ENCODE measurements at regions not wholly inside any gene's neighbourhood (a gene's known extent, or its start where the extent isn't known, plus 50 kb on each side); places are given as distances from the start of the nearest gene placed in this dataset.

DNA sequence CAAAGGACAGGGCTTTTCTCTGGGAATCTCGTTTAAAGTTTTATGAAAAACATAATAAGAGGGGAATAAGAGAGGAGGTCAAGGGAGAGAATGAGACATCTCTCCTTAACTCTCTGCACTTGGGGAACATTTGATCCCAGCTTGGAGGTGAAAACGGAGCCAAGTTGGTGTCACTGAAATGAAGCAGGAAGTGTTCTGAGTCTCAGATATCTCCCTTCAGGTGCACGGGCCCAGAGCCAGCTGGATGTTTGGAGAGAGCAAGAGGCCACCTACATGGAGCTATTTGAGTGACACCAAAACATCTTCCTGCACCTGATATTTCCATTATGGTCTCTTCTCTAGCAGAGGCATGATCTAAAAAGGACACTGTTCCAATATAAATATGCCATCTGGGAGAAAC, 85.7 kb downstream of the BLID start:
- Histone ChIP-seq H3K36me3 (replicated peaks; ENCODE audit: insufficient read depth, low read length) (no peaks in the 10 kb centered on the region), H3K4me1 (ENCODE audit: low read length) (no peaks in the 10 kb centered on the region), H4K20me1 (ENCODE audit: insufficient read depth, low read length) (no peaks in the 10 kb centered on the region), H3K9me3 (replicated peaks; ENCODE audit: insufficient read depth, low read length) (no peaks in the 10 kb centered on the region), H2AFZ (ENCODE audit: low read length) (no peak overlapping the region), H3K79me2 (ENCODE audit: low read length) (no peaks in the 10 kb centered on the region), H3K27ac (ENCODE audit: low read length) (no peak overlapping the region), H3K4me2 (ENCODE audit: low read depth, low read length) (no peak overlapping the region), H3K9me2 (replicated peaks; ENCODE audit: insufficient read depth, low read length) (no peaks in the 10 kb centered on the region), H3K27me3 (replicated peaks; ENCODE audit: insufficient read depth, low read length) (no peaks in the 10 kb centered on the region), H3K9ac (ENCODE audit: low read length) (no peak overlapping the region), H3F3A (ENCODE audit: insufficient read depth, low read length) (no peaks in the 10 kb centered on the region), H3K4me3 (ENCODE audit: low read length) (no peak overlapping the region)
- no peak for DNase-seq
- no peak for TF ChIP-seq EZH2 (optimal IDR thresholded peaks at IDR 0.05; ENCODE audit: low read depth, low read length)
- TF ChIP-seq, protein P1, sequence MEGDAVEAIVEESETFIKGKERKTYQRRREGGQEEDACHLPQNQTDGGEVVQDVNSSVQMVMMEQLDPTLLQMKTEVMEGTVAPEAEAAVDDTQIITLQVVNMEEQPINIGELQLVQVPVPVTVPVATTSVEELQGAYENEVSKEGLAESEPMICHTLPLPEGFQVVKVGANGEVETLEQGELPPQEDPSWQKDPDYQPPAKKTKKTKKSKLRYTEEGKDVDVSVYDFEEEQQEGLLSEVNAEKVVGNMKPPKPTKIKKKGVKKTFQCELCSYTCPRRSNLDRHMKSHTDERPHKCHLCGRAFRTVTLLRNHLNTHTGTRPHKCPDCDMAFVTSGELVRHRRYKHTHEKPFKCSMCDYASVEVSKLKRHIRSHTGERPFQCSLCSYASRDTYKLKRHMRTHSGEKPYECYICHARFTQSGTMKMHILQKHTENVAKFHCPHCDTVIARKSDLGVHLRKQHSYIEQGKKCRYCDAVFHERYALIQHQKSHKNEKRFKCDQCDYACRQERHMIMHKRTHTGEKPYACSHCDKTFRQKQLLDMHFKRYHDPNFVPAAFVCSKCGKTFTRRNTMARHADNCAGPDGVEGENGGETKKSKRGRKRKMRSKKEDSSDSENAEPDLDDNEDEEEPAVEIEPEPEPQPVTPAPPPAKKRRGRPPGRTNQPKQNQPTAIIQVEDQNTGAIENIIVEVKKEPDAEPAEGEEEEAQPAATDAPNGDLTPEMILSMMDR (IDR thresholded peaks at IDR 0.05; ENCODE audit: low read length): no peak
- TF ChIP-seq EZH2phosphoT487 (IDR thresholded peaks at IDR 0.05; ENCODE audit: low read length): no peak

DNA sequence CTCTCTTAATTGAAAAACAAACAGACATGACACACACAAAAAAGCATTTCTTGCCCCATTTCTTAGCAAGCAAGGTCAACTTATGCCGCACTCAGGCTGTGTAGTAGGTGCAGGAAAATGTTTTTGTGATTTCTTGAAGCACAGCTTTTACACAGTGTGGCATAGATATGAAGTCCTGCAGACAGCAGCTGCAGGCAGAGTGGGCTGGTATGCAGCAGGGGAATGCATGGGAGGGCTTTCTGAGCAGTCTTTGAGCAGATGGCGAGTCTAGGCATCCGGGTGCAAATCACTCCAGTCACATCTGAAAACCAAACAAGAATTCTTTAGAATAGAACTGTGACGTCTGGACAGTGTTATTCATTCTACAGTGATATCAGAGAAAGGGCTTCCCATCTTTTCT, 87.5 kb downstream of the BLID start:
- H3K4me3 ChIP-seq (ENCODE audit: low read length): no peak overlapping the region
- no peaks in the 10 kb centered on the region for H3K27me3 ChIP-seq (replicated peaks; ENCODE audit: insufficient read depth, low read length)
- H3K36me3 ChIP-seq (replicated peaks; ENCODE audit: insufficient read depth, low read length): no peaks in the 10 kb centered on the region
- no peaks in the 10 kb centered on the region for H4K20me1 ChIP-seq (ENCODE audit: insufficient read depth, low read length)
- H3K9me3 ChIP-seq (replicated peaks; ENCODE audit: insufficient read depth, low read length): no peaks in the 10 kb centered on the region
- no peak overlapping the region for H3K4me2 ChIP-seq (ENCODE audit: low read depth, low read length)
- H3K79me2 ChIP-seq (ENCODE audit: low read length): no peaks in the 10 kb centered on the region
- DNase-seq: no peak
- H3K27ac ChIP-seq (ENCODE audit: low read length): no peak overlapping the region
- no peaks in the 10 kb centered on the region for H3F3A ChIP-seq (ENCODE audit: insufficient read depth, low read length)
- H3K4me1 ChIP-seq (ENCODE audit: low read length): no peaks in the 10 kb centered on the region
- no peak overlapping the region for H3K9ac ChIP-seq (ENCODE audit: low read length)
- no peaks in the 10 kb centered on the region for H3K9me2 ChIP-seq (replicated peaks; ENCODE audit: insufficient read depth, low read length)
- H2AFZ ChIP-seq (ENCODE audit: low read length): no peak overlapping the region
- TF ChIP-seq, protein P1 (IDR thresholded peaks at IDR 0.05; ENCODE audit: low read length): no peak
- TF ChIP-seq EZH2 (optimal IDR thresholded peaks at IDR 0.05; ENCODE audit: low read depth, low read length) (no peak), EZH2phosphoT487 (IDR thresholded peaks at IDR 0.05; ENCODE audit: low read length) (no peak)

DNA sequence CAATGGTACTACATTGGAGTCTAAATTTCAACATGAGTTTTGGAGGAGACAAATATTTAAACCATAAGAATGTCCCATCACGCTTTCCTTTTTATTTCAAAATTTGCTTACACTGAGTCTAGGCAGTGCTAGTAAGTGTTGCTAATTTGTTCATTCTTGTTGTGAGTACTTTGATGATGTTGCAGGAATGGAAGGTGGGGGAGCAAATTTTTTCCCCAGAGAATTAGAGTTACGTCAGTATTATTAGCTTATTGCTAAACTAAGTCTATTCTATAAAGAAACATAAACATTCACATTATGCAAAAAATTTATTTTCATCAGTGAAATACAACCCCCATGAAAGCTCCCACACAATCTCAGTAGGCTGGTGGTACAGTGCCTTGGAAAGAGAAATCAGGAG, 88.0 kb downstream of the BLID start:
- Histone ChIP-seq H3K4me1 (ENCODE audit: low read length) (no peaks in the 10 kb centered on the region), H4K20me1 (ENCODE audit: insufficient read depth, low read length) (no peaks in the 10 kb centered on the region), H2AFZ (ENCODE audit: low read length) (no peak overlapping the region), H3K36me3 (replicated peaks; ENCODE audit: insufficient read depth, low read length) (no peaks in the 10 kb centered on the region), H3K4me3 (ENCODE audit: low read length) (no peak overlapping the region), H3K9ac (ENCODE audit: low read length) (no peak overlapping the region), H3K27ac (ENCODE audit: low read length) (no peak overlapping the region), H3K9me3 (replicated peaks; ENCODE audit: insufficient read depth, low read length) (no peaks in the 10 kb centered on the region), H3K27me3 (replicated peaks; ENCODE audit: insufficient read depth, low read length) (no peaks in the 10 kb centered on the region), H3K9me2 (replicated peaks; ENCODE audit: insufficient read depth, low read length) (no peaks in the 10 kb centered on the region), H3K4me2 (ENCODE audit: low read depth, low read length) (no peak overlapping the region), H3F3A (ENCODE audit: insufficient read depth, low read length) (no peaks in the 10 kb centered on the region), H3K79me2 (ENCODE audit: low read length) (no peaks in the 10 kb centered on the region)
- TF ChIP-seq EZH2phosphoT487 (IDR thresholded peaks at IDR 0.05; ENCODE audit: low read length): no peak
- no peak for DNase-seq

DNA sequence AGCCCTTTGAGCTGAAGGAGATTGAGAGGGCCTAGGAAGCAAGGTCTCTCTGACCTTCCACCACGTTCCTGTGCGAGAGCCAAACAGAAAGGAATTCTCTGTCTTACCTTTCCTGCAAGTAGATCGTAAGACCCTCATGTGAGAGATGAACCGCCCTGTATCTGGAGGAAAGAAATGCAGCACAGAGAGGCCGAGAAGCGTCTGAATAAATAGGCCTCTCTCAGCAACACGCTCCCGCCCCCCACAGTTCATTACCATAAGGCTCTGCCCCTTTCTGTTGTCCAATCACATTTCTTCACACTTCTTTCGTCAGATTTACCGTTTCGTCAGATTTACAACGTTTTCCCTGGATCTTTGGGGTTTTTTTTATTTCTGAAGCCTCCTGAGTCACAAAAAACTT, 90.3 kb downstream of the BLID start:
- no peaks in the 10 kb centered on the region for H3K9me2 ChIP-seq (replicated peaks; ENCODE audit: insufficient read depth, low read length)
- no peaks in the 10 kb centered on the region for H3K36me3 ChIP-seq (replicated peaks; ENCODE audit: insufficient read depth, low read length)
- H3F3A ChIP-seq (ENCODE audit: insufficient read depth, low read length): no peaks in the 10 kb centered on the region
- H3K9ac ChIP-seq (ENCODE audit: low read length): no peak overlapping the region
- H3K79me2 ChIP-seq (ENCODE audit: low read length): no peaks in the 10 kb centered on the region
- H4K20me1 ChIP-seq (ENCODE audit: insufficient read depth, low read length): no peaks in the 10 kb centered on the region
- no peak overlapping the region for H3K4me2 ChIP-seq (ENCODE audit: low read depth, low read length)
- no peaks in the 10 kb centered on the region for H3K4me1 ChIP-seq (ENCODE audit: low read length)
- no peaks in the 10 kb centered on the region for H3K9me3 ChIP-seq (replicated peaks; ENCODE audit: insufficient read depth, low read length)
- no peak overlapping the region for H3K4me3 ChIP-seq (ENCODE audit: low read length)
- H3K27ac ChIP-seq (ENCODE audit: low read length): no peak overlapping the region
- TF ChIP-seq, protein P1 (IDR thresholded peaks at IDR 0.05; ENCODE audit: low read length): no peak
- TF ChIP-seq EZH2 (optimal IDR thresholded peaks at IDR 0.05; ENCODE audit: low read depth, low read length): no peak
- TF ChIP-seq EZH2phosphoT487 (IDR thresholded peaks at IDR 0.05; ENCODE audit: low read length): no peak
- no peak for DNase-seq
- no peaks in the 10 kb centered on the region for H3K27me3 ChIP-seq (replicated peaks; ENCODE audit: insufficient read depth, low read length)
- H2AFZ ChIP-seq (ENCODE audit: low read length): no peak overlapping the region
